ENCODE measurements at regions not wholly inside any gene's neighbourhood (a gene's known extent, or its start where the extent isn't known, plus 50 kb on each side); places are given as distances from the start of the nearest gene placed in this dataset.

GRCh38 chr14:100466111-100466856, 120.9 kb downstream of the BEGAIN start:
- Mint-ChIP-seq H3K36me3 (ENCODE audit: low read depth) (peaks cover 5% of the 10 kb centered on the region), H3K4me1 (peaks cover 3% of the 10 kb centered on the region), H3K27ac (no peak overlapping the region), H3K27me3 (ENCODE audit: low read depth) (peaks cover 7% of the 10 kb centered on the region), H3K9me3 (no peaks in the 10 kb centered on the region), H3K4me3 (no peak overlapping the region)
- TF ChIP-seq, protein P1, sequence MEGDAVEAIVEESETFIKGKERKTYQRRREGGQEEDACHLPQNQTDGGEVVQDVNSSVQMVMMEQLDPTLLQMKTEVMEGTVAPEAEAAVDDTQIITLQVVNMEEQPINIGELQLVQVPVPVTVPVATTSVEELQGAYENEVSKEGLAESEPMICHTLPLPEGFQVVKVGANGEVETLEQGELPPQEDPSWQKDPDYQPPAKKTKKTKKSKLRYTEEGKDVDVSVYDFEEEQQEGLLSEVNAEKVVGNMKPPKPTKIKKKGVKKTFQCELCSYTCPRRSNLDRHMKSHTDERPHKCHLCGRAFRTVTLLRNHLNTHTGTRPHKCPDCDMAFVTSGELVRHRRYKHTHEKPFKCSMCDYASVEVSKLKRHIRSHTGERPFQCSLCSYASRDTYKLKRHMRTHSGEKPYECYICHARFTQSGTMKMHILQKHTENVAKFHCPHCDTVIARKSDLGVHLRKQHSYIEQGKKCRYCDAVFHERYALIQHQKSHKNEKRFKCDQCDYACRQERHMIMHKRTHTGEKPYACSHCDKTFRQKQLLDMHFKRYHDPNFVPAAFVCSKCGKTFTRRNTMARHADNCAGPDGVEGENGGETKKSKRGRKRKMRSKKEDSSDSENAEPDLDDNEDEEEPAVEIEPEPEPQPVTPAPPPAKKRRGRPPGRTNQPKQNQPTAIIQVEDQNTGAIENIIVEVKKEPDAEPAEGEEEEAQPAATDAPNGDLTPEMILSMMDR (IDR thresholded peaks at IDR 0.05; ENCODE audit: unreplicated experiment in 3 of 3): no peak

GRCh38 chr14:100467046-100467750, 120.0 kb downstream of the BEGAIN start:
- no peak overlapping the region for H3K27ac Mint-ChIP-seq
- peaks cover 8% of the 10 kb centered on the region for H3K36me3 Mint-ChIP-seq (ENCODE audit: low read depth)
- H3K9me3 Mint-ChIP-seq: no peaks in the 10 kb centered on the region
- H3K27me3 Mint-ChIP-seq (ENCODE audit: low read depth): peaks cover 4% of the 10 kb centered on the region
- peaks cover 3% of the 10 kb centered on the region for H3K4me1 Mint-ChIP-seq
- no peak overlapping the region for H3K4me3 Mint-ChIP-seq
- TF ChIP-seq, protein P1 (IDR thresholded peaks at IDR 0.05; ENCODE audit: unreplicated experiment in 3 of 3): no peak

GRCh38 chr14:100467939-100468338, 119.3 kb downstream of the BEGAIN start:
- H3K27me3 Mint-ChIP-seq (ENCODE audit: low read depth): peaks cover 4% of the 10 kb centered on the region
- H3K9me3 Mint-ChIP-seq: no peaks in the 10 kb centered on the region
- TF ChIP-seq, protein P1 (IDR thresholded peaks at IDR 0.05; ENCODE audit: unreplicated experiment in 3 of 3): no peak
- H3K36me3 Mint-ChIP-seq (ENCODE audit: low read depth): peaks cover 8% of the 10 kb centered on the region
- H3K4me1 Mint-ChIP-seq: no peaks in the 10 kb centered on the region
- H3K4me3 Mint-ChIP-seq: no peak overlapping the region
- no peak overlapping the region for H3K27ac Mint-ChIP-seq

DNA sequence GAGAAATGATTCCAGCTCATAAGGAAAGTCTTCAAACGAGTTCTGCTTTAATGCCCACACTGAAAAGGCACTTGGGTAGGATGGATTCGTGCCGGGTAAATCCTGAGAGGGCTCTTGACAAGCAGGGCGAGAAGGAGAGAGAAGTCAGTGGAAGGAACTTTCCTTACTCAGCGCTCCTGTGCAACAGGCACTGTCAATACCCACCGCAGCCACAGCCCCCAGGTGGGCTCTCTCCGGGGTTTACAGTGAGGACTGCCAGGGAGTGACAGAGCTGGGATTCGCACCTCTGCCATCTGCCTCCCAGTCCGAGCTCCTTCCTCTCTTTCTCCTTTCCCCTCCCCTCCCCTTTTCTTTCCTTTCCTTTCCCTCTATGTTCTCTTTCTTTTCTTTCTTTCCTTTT, 118.7 kb downstream of the BEGAIN start:
- Mint-ChIP-seq H3K9me3 (no peaks in the 10 kb centered on the region), H3K27ac (no peak overlapping the region), H3K27me3 (ENCODE audit: low read depth) (peaks cover 4% of the 10 kb centered on the region), H3K36me3 (ENCODE audit: low read depth) (peaks cover 8% of the 10 kb centered on the region), H3K4me1 (no peaks in the 10 kb centered on the region), H3K4me3 (no peak overlapping the region)
- TF ChIP-seq, protein P1 (IDR thresholded peaks at IDR 0.05; ENCODE audit: unreplicated experiment in 3 of 3): no peak

DNA sequence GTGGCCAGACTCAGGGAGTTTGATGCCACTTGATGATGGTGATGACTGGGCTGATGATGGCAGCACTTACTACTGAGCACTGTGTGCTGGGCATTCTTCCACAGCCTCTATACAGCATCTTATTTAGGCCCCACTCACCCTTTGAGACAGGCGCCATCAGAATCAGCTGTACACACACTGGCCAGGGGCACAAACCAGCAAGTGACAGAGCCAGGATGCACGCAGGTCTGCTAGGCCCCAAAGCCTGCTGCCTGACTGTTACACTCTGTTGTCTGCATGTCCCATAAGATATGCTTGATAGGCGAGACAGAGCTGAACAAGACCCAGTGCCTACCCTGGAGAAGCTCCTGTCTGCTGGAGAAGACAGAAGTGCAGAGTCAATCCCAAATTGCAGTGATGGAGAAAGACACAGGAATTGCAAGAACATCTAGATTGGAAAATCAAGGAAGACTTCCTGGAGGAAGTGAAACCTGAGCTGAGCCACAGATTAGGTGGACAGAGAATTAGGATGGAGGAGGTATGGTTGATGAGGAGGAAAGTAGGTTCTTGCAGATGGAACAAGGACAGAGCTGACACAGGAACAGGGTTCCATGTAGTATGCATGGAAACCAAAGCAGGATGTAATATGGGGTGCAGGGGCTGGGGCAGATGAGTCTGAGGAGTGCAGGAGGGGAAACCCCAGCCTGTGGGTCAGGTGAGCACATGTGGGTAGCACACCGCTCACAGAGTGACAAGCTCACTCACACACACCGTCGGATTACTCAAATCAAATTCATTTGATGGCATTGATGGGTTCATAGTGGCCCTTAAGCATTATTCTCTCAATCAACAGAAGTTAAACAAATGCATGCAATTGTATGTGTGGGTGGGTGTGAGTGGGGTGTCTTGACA, 117.3 kb downstream of the BEGAIN start:
- no peaks in the 10 kb centered on the region for H3K4me1 Mint-ChIP-seq
- H3K4me3 Mint-ChIP-seq: no peak overlapping the region
- H3K27me3 Mint-ChIP-seq (ENCODE audit: low read depth): no peaks in the 10 kb centered on the region
- H3K9me3 Mint-ChIP-seq: no peaks in the 10 kb centered on the region
- H3K36me3 Mint-ChIP-seq (ENCODE audit: low read depth): peaks cover 8% of the 10 kb centered on the region
- no peak overlapping the region for H3K27ac Mint-ChIP-seq
- TF ChIP-seq, protein P1 (IDR thresholded peaks at IDR 0.05; ENCODE audit: unreplicated experiment in 3 of 3): no peak

All from nephron (organoid).